Smooth muscle cell (in vitro differentiated cells): ENCODE measurements at regions not wholly inside any gene's neighbourhood (a gene's known extent, or its start where the extent isn't known, plus 50 kb on each side); places are given as distances from the start of the nearest gene placed in this dataset.

Source experiments
- DNase-seq: peaks from one replicate; lab custom pipeline; 2025; ENCODE audit not compliant: unreplicated experiment; lab: John Stamatoyannopoulos, UW
- H2AFZ ChIP-seq: fragments of 200-600 bp; sonication (generic); 2 replicates; pipeline ENCODE4 v1.6.0; 2016; ENCODE audit warnings: antibody characterized with exemption, low read depth, mild to moderate bottlenecking
- H3F3A ChIP-seq: fragments of 200-600 bp; sonication (generic); 2 replicates; pipeline ENCODE4 v1.6.0; 2017; ENCODE audit warnings: antibody characterized with exemption, low read depth
- H3K27ac ChIP-seq: fragments of 200-600 bp; sonication (generic); 2 replicates; pipeline ENCODE4 v1.5.1; 2016; ENCODE audit warnings: low read depth, mild to moderate bottlenecking
- H3K27me3 ChIP-seq: fragments of 200-600 bp; sonication (generic); 2 replicates; pipeline ENCODE4 v1.6.1; 2016; ENCODE audit warnings: low read depth, mild to moderate bottlenecking
- H3K36me3 ChIP-seq: fragments of 200-600 bp; sonication (generic); 2 replicates; pipeline ENCODE4 v1.5.1; 2016; ENCODE audit warnings: low read depth
- H3K4me1 ChIP-seq: fragments of 200-600 bp; sonication (generic); 2 replicates; pipeline ENCODE4 v1.5.1; 2016; ENCODE audit warnings: low read depth
- H3K4me2 ChIP-seq: fragments of 200-600 bp; sonication (generic); 2 replicates; pipeline ENCODE4 v1.6.0; 2016; ENCODE audit warnings: mild to moderate bottlenecking
- H3K4me3 ChIP-seq: fragments of 200-600 bp; sonication (generic); 2 replicates; pipeline ENCODE4 v1.5.1; 2016; ENCODE audit warnings: mild to moderate bottlenecking
- H3K79me2 ChIP-seq: fragments of 200-600 bp; sonication (generic); 2 replicates; pipeline ENCODE4 v1.6.0; 2016; ENCODE audit warnings: low read depth, mild to moderate bottlenecking
- H3K9ac ChIP-seq: fragments of 200-600 bp; sonication (generic); 2 replicates; pipeline ENCODE4 v1.6.0; 2016; ENCODE audit warnings: low read depth
- H3K9me3 ChIP-seq: fragments of 200-600 bp; sonication (generic); replicated peaks from 2 replicates; pipeline ENCODE4 v1.5.1; 2016; ENCODE audit warnings: low read depth
- H4K20me1 ChIP-seq: fragments of 200-600 bp; sonication (generic); 2 replicates; pipeline ENCODE4 v1.6.0; 2016; ENCODE audit warnings: low read depth
- WGBS: methylation state at CpG from one replicate; pipeline ENCODE4 v1.1.7; 2016; ENCODE audit warnings: low lambda C conversion rate; 5-methylcytosine and 5-hydroxymethylcytosine counted together
- TF ChIP-seq, protein P1 (sequence below): fragments of 200-600 bp; sonication (generic); IDR thresholded peaks from 2 replicates; pipeline ENCODE4 v1.5.1; 2017; ENCODE audit warnings: borderline replicate concordance, mild to moderate bottlenecking, antibody characterized with exemption; ENCODE audit not compliant: insufficient read depth, poor library complexity, severe bottlenecking

DNA sequence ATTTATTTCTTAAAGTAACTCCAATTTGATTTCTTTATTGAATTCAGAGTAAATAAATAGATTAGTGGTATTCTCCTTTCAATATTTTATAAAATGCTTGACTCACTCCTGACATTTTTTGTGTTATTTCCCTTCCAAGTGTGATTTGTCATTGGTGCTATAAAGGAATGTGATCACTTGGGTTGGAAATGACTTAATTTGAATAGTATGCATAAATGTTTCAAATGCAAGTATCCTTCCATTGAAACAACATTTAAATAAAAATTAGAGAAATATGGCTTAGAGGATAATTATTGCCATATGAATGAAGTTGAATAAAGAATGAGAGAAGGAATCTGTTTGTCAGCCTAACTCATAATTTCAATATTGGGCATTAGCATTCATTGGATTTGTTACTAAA, 182.7 kb downstream of the PABPC4L start:
- no peak overlapping the region for H3K27ac ChIP-seq
- no peak overlapping the region for H3K9ac ChIP-seq
- DNase-seq = no peak
- H3K4me1 ChIP-seq = no peaks in the 10 kb centered on the region
- no peak overlapping the region for H3K4me3 ChIP-seq
- no peak overlapping the region for H2AFZ ChIP-seq
- no peaks in the 10 kb centered on the region for H3K36me3 ChIP-seq
- no peaks in the 10 kb centered on the region for H3K9me3 ChIP-seq
- H4K20me1 ChIP-seq = no peaks in the 10 kb centered on the region
- H3K27me3 ChIP-seq = no peaks in the 10 kb centered on the region
- H3K4me2 ChIP-seq = no peak overlapping the region
- TF ChIP-seq, protein P1, sequence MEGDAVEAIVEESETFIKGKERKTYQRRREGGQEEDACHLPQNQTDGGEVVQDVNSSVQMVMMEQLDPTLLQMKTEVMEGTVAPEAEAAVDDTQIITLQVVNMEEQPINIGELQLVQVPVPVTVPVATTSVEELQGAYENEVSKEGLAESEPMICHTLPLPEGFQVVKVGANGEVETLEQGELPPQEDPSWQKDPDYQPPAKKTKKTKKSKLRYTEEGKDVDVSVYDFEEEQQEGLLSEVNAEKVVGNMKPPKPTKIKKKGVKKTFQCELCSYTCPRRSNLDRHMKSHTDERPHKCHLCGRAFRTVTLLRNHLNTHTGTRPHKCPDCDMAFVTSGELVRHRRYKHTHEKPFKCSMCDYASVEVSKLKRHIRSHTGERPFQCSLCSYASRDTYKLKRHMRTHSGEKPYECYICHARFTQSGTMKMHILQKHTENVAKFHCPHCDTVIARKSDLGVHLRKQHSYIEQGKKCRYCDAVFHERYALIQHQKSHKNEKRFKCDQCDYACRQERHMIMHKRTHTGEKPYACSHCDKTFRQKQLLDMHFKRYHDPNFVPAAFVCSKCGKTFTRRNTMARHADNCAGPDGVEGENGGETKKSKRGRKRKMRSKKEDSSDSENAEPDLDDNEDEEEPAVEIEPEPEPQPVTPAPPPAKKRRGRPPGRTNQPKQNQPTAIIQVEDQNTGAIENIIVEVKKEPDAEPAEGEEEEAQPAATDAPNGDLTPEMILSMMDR = no peak
- no peaks in the 10 kb centered on the region for H3F3A ChIP-seq
- no peaks in the 10 kb centered on the region for H3K79me2 ChIP-seq

DNA sequence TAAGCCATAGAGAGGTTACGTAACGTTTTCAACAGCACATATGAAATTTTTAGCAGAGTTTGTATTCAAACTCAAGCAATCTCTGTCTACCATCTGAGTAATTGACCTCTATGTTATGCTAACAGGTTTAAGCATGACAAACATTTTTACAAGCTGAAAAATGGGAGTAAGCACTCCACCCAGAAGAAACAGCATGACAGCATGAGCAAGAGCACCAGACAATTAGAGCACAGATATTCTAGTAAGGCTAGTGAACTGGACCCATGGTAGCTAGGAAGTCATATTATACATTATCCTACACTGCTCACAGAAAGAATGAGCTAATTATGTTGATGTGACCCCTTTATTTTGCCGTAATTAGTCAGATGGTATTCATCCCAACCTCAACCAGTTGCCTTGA, 200.5 kb downstream of the PABPC4L start:
- no peaks in the 10 kb centered on the region for H3K79me2 ChIP-seq
- no peak for DNase-seq
- no peaks in the 10 kb centered on the region for H3F3A ChIP-seq
- no peak overlapping the region for H2AFZ ChIP-seq
- H4K20me1 ChIP-seq = no peaks in the 10 kb centered on the region
- TF ChIP-seq, protein P1 = no peak
- no peaks in the 10 kb centered on the region for H3K9me3 ChIP-seq
- WGBS = 80% methylated on average over 3 of the region's 3 CpGs
- H3K4me3 ChIP-seq = no peak overlapping the region
- H3K36me3 ChIP-seq = no peaks in the 10 kb centered on the region
- peaks cover 5% of the 10 kb centered on the region for H3K4me1 ChIP-seq
- H3K27me3 ChIP-seq = no peaks in the 10 kb centered on the region
- no peak overlapping the region for H3K27ac ChIP-seq
- no peak overlapping the region for H3K4me2 ChIP-seq
- no peak overlapping the region for H3K9ac ChIP-seq

DNA sequence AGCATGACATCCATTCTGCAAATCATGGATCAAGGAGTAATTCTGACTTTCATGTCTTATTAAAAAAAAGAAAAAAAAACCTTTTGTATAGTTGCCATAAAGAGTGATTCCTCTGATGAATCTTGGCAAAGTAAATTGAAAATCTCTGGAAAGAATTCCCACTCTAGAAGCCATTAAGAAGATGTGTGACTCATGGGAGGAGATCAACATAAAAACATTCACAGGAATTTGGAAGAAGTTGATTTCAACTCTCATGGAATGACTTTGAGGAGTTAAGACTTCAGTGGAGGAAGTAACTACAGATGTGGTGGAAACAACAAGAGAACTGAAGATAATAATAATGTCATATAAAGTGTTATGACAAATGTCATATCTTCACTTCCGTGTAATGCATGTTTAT, 204.2 kb downstream of the PABPC4L start:
- H3K4me1 ChIP-seq = peaks cover 5% of the 10 kb centered on the region
- H3K4me3 ChIP-seq = no peak overlapping the region
- WGBS = 33% methylated on average over 1 of the region's 1 CpG
- no peak overlapping the region for H3K9ac ChIP-seq
- DNase-seq = no peak
- no peaks in the 10 kb centered on the region for H3K79me2 ChIP-seq
- H3K27me3 ChIP-seq = no peaks in the 10 kb centered on the region
- no peaks in the 10 kb centered on the region for H4K20me1 ChIP-seq
- TF ChIP-seq, protein P1 = no peak
- no peaks in the 10 kb centered on the region for H3K36me3 ChIP-seq
- no peaks in the 10 kb centered on the region for H3K9me3 ChIP-seq
- peak overlapping the region; percentile 61 for H3K27ac ChIP-seq
- H2AFZ ChIP-seq = no peak overlapping the region
- H3K4me2 ChIP-seq = peak overlapping the region; percentile 52
- peaks cover 6% of the 10 kb centered on the region for H3F3A ChIP-seq

DNA sequence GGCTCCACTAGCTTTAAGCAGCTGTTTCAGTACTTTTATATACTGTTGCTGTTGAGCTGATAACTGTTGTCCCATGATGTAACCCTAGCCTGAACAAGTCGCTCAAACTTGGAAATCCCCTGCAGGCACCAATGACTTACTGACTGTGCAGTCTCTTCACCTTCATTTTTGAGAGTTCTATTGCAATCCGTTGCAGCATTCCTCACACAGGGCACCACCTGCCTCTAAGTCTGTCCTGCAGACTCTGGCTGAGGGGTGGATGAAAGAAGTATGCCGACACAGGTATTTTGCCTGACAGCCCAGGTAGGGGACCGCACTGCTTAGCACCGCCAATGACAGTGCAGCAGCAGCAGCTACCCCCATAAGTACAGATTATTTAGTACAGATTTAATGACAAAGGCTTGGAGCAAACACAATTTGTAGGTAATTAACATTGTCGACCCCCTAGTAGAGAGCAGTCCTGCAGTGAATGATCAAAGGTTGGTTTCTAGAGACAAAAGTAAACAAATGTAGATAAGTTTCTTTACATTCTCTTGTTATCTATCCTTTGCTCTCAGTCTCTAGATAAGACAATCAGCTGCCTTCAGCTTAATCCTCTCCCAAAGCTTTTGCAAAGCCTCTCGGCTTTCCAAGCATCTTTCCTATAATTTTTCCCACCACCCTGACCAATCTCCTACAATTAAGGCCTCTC, 205.0 kb downstream of the PABPC4L start:
- Histone ChIP-seq H3K4me1 (peaks cover 5% of the 10 kb centered on the region), H3K79me2 (no peaks in the 10 kb centered on the region), H3K4me2 (peak overlapping the region; percentile 52), H3K36me3 (no peaks in the 10 kb centered on the region), H3K9me3 (no peaks in the 10 kb centered on the region), H3K9ac (no peak overlapping the region), H3K4me3 (no peak overlapping the region), H4K20me1 (no peaks in the 10 kb centered on the region), H3F3A (peaks cover 6% of the 10 kb centered on the region), H3K27me3 (no peaks in the 10 kb centered on the region), H2AFZ (no peak overlapping the region), H3K27ac (peak overlapping the region; percentile 61)
- 52% methylated on average over 7 of the region's 7 CpGs for WGBS
- DNase-seq = no peak
- TF ChIP-seq, protein P1 = no peak
